HG03342 (cell line): ENCODE measurements at regions not wholly inside any gene's neighbourhood (a gene's known extent, or its start where the extent isn't known, plus 50 kb on each side); places are given as distances from the start of the nearest gene placed in this dataset.

Source experiments
- ATAC-seq: cut with Tn5 transposase; IDR thresholded peaks from one replicate; pipeline ENCODE4 v1.9.1; 2021; ENCODE audit warnings: mild to moderate bottlenecking, moderate library complexity; ENCODE audit not compliant: unreplicated experiment

DNA sequence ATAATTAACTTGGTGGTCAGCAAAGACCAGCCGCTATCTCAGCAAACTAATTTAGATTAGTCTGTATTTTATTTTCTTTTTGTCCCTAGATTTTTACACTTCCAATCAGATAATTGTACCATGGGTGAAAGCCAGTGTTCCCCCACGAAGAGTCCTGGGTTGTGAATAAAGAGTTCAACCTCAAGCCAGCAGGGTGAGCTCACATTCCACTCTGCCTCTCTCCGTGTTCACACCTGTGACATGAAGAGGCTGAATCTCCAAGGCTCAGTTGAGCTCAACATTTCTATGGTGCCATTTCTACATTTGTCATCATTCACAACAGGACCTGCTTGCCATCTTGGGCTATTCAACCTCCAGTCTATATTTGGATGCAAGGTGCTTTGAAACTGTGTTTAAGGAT, 771.5 kb downstream of the GALR1 start:
- ATAC-seq: no peak

GRCh38 chr18:78031589-78031988, 781.9 kb downstream of the GALR1 start:
- no peak for ATAC-seq

DNA sequence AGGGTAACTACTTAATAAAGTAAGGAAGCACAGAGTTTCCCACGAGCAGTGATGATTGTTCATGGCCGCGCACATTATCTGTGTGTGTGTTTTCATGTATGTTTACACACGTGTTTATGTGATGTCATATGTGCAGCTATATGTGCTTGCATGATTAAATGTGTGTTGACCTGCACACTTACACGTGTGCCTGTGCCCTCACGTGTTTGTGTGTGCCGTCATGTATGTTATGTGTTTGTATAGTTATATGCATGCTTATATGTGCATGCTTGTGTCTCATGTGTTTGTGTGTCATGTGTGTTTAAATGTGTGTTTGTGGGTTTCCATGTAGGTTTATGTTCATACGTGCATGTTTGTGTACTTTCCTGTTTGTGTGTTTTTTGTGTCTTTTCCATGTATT, 782.3 kb downstream of the GALR1 start:
- ATAC-seq: no peak

DNA sequence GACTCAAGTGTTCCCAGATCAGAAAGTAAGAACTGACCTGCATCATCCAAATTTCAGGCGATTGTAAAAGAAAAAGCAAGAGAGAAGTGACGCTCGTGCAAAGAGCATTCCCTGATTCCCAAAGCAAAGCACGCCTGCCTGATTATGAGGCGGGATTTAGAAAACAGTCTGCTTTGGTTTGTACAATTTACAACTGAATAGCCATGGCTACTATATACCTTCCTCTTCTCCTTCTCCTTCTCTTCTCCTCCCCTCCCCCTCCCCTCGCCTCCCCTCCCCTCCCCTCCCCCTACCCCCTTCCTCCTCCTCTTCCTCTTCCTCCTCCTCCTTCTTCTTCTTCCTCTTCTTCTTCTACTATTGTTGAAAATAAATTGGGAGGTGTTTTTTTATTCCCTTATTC, 782.9 kb downstream of the GALR1 start:
- no peak for ATAC-seq

DNA sequence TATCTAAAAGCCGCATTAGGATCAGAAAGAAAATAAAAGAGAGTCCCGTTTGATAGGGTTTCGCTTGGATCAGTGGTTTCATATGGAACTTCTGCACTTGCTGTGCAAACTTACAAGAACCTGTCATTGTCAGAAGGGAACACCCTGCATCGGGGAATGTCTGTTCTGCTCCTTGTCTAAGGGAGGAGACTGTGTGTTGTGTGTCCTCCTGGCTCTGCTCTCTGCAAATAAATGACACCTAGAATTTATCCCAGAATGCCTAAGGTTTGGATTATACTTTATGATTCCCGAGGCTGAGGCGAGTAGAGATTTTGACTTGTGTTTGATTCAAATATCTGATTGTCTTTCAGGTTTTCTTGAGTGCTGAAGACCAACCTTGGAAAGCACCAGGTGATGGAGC, 785.1 kb downstream of the GALR1 start:
- ATAC-seq: no peak

DNA sequence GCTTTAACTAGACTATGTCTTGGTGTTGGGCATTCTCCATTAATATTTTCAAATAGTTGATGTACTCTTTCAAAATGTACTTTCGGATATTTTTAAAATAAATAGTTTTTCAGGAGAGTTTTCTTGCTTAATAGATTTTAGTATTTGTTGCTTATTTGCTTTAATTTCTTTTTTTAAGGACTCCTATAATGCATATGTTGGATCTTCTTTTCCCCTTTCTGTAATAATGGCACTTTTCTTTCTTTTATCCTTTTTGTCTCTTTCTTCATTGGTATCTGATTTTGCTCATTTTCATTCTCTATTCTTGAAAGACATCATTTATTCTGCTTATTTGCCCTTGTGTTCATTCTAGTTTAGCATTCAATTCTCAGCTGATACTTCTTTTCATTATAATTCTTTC, 791.6 kb downstream of the GALR1 start:
- no peak for ATAC-seq

DNA sequence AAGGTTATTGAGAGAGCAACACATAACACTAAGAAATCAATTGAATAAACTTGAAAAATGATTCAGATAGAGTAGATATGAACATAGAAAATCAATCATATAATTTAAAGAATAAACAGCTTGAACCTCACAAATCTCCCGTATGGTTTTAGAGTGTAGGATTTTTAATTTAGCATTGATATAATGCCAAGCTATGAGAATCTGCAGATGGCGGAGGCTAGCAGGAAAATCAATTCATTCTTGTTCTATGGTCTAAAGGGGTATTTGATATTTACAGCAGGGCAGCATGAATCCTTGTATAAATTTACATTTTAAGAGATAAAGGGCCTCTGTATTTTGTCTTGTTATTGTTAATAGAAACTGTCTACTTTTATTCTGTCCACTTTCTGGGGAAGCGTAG, 797.0 kb downstream of the GALR1 start:
- ATAC-seq: no peak

- ATAC-seq: no peak
Observed at GRCh38 chr18:78049281-78049680, 799.6 kb downstream of the GALR1 start.

- no peak for ATAC-seq
Observed at GRCh38 chr18:78054801-78055200, 805.2 kb downstream of the GALR1 start.

- no peak for ATAC-seq
Observed at GRCh38 chr18:78056011-78056410, 806.4 kb downstream of the GALR1 start.

GRCh38 chr18:78069784-78070664, 820.4 kb downstream of the GALR1 start:
- ATAC-seq: no peak

DNA sequence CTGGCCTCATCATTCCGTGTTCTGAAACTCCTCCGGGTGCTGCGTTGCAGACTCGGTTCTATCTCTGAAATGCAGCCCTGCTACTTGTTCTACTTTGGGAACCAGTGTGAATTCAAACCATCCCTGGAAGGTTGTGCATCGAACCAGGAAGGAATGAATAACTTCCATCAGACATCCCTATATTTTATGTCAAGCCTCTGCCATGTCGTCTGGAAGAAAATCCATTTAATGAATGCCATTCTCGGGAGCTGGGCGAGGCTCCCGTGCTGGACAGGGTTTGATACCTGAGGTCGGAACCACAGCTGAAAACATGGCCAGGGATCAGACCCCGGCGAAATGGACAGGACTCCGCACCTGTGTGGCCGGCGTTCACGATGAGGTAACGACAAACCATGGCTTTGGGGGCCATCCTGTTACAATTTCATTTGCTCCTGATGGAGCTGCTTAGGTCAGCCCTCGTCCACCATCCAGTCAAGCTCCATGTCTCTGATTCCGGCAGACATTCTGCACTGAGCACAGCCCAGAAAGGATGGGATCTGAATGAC, 821.6 kb downstream of the GALR1 start:
- no peak for ATAC-seq

DNA sequence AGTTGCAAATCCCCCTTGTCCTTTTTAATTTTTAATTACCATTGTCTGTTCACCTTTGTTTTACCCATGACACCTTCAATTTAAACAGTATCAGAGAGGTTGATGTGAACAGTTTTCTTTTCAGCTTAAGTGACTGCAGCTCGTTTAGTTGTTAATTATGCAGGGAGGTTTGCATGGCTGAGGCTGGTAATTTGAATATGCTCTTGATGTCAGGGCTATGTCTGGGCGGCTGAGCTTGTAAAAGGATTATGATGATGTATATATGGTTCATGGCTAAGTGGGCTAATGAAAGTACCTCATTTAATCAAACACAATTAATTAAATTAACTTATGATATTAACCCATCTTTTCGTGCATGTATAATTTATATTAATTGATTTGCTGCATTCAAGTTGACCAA, 822.1 kb downstream of the GALR1 start:
- ATAC-seq: no peak

- no peak for ATAC-seq
Observed at GRCh38 chr18:78072375-78072774, 822.7 kb downstream of the GALR1 start.

- no peak for ATAC-seq
Observed at GRCh38 chr18:78073275-78073674, 823.6 kb downstream of the GALR1 start.

DNA sequence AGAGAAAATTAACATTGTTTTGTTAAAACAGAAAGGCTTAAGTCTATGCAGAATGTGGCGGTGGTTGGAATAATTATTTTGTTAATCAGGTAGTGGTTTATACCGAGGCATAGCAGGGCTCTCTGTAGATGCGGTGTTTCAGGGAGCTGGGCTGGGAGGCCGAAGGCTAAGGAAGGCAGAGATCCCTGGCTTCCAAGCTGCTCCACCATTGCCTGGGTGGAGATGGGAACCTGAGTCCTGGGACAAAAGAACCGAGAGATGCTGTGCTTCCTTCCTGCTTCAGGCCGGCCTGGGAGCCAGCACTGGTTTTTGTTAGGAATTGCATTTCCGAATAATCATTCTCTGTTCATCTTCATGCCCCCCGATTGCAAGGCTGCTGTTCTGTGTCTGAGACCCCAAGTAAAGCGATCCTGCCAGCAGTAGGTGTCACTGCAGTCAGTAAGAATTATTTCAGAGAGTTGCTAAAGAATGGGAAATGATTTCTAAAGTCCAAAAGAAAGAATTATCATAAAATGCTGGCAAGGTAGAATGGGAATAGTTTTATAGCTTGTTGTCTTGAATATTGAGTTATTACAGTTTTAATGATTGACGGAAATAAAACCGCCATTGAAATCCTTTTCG, 824.9 kb downstream of the GALR1 start:
- no peak for ATAC-seq

- no peak for ATAC-seq
Observed at GRCh38 chr18:78080081-78080480, 830.4 kb downstream of the GALR1 start.

DNA sequence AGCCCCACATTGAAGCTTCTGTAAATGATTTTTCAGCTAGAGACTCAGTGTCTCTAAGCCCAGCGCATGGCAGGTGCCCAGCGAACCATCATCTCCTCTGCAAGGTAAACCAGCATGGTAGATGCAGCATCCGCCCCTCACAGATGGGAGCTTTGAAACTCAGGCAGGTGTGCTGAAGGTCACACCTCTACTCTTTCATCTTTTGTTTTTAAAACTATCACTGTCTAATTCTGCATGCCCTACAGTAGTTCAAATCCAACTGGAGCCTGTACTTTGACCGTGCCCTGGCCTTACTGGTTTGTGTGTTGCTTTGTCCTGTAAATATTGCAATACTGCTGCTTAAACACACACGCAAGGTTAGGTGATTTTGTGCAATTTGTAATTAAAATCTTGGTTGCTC, 831.1 kb downstream of the GALR1 start:
- no peak for ATAC-seq

DNA sequence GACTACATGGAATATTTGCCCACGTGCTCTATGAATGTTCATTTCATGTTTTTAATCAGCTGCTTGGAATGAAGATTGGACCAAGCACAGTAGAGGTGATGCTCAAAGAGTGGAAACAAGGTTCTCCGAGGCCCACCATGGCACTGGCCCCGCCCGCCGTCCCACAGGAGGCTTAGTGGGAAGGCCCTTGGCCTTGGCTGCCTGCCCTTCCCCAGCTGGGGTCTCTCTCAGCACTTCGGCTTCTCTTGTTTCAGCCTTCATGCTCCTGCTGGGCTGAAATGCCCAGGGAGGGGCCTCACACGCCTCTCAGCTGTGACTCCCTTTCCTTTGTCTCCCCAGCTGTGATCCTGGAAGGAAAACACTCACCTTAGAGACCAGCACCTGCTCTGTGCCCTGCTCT, 833.2 kb downstream of the GALR1 start:
- no peak for ATAC-seq

- no peak for ATAC-seq
Observed at GRCh38 chr18:78085241-78086185, 835.9 kb downstream of the GALR1 start.

DNA sequence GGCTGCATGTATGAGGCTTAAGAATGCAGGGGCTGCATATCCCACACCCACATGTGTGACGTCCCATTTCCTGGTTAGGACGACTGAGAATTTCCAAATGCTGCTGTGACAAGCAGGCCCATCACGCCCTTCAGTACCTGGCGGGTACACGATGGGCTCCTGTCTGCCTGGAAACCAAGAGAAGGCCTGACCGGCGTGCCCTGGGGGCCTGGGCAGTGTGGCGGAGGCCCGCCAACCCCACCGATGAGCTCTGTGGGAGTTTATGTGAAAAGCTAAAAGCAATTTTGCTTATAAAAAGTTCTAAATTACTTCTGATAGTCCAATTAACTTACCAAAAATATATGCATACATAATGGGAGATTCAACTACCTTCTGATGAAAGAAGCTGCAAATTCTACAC, 837.3 kb downstream of the GALR1 start:
- no peak for ATAC-seq
